Stomach smooth muscle (tissue), 2 donors: ENCODE measurements at regions not wholly inside any gene's neighbourhood (a gene's known extent, or its start where the extent isn't known, plus 50 kb on each side); places are given as distances from the start of the nearest gene placed in this dataset.

ENCODE experiments used
- H3K27ac ChIP-seq: one replicate; pipeline ENCODE4 v1.7.0; 2013; ENCODE audit warnings: mild to moderate bottlenecking, low read length, inconsistent platforms
- H3K27me3 ChIP-seq, 2 donors: one replicate each; pipeline ENCODE4 v1.7.0; 2013; ENCODE audit warnings: low read length in 2 of 2; ENCODE audit not compliant: insufficient read depth in 2 of 2, control insufficient read depth in 1 of 2
- H3K36me3 ChIP-seq, 2 donors: one replicate each; pipeline ENCODE4 v1.7.0; 2013; ENCODE audit warnings: low read length in 2 of 2; ENCODE audit not compliant: control insufficient read depth in 2 of 2, insufficient read depth in 2 of 2
- H3K4me1 ChIP-seq: one replicate; pipeline ENCODE4 v1.7.0; 2013; ENCODE audit warnings: low read length; ENCODE audit not compliant: control insufficient read depth, insufficient read depth
- H3K4me3 ChIP-seq, 2 donors: one replicate each; pipeline ENCODE4 v1.7.0; 2013; ENCODE audit warnings: low read length in 2 of 2
- H3K9ac ChIP-seq, 2 donors: one replicate each; pipeline ENCODE4 v1.7.0; 2013; ENCODE audit warnings: low read length in 2 of 2, mild to moderate bottlenecking in 1 of 2
- H3K9me3 ChIP-seq, 2 donors: one replicate each; pipeline ENCODE4 v1.7.0; 2013; ENCODE audit warnings: low read length in 2 of 2; ENCODE audit not compliant: control insufficient read depth in 2 of 2
- donor health status: healthy.
- donor health status: Pancreatic carcinoma.

DNA sequence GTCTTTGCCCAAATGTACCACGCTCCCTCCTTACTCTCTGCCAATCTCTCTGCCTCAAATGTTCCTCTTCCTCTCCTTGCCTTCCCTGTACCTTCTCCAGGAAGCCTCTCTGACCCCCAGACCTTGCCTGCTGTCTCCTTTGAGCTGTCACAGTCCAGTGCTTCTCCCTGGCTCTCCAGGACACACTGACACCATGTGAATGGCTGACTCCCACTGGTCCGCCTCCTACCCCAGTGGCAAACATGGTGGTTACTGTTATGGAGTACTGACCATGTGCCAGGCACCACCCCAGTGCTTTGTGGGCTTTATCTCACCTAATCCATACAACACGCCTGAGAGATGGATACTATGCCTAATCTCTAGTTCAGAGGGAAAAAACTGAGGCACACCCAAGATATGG lies 141.9 kb downstream of the TPRA1 start:
- Histone ChIP-seq H3K36me3 (no peaks in the 10 kb centered on the region), H3K27me3 (peaks cover 40 to 41% of the 10 kb centered on the region in 2 donors)

DNA sequence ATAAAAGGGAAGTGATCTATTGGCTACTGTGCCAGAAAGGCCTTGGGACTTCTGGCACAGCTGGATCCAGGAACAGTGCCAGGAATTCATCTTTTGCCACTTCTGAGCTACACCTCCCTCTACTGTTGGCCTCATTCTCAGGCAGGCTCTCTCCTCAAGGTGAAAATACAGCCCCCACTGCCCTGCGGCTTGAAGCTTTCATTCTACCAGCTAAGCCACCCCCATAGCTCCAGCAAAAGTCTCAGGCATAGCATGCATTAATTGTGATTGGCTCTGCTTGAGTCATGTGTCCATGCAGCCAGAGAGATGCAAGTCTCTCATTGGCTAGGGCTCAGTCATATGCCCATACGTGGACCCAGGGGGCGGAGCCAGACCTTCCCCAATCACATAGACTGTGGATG lies 142.4 kb downstream of the TPRA1 start:
- H3K36me3 ChIP-seq, result no peaks in the 10 kb centered on the region
- no peak overlapping the region for H3K27ac ChIP-seq
- H3K27me3 ChIP-seq, result peaks cover 36 to 37% of the 10 kb centered on the region in 2 donors

More for the DNA sequence above, 141.9 kb downstream of the TPRA1 start:
- Histone ChIP-seq H3K27ac (no peak overlapping the region), H3K9me3 (no peaks in the 10 kb centered on the region), H3K9ac (no peak overlapping the region), H3K4me1 (no peaks in the 10 kb centered on the region), H3K4me3 (no peak overlapping the region)

DNA sequence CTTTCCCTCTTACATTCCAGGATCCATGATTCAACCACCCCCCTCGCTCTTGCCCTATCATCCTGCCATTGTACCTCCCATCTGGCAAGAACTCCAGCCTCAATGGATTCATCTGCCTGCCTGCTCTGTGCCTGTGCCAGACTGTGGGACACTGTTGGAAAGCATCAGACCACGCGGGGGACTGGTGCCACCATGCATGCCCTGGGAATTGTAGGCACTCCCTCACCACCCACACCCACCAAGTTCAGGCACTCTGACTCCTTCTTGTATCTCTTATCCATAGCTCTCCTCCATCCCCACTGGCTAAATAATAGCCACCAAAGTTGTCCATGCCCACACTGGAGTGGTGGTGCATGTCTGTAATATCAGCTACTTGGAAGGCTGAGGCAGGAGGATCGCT lies 143.8 kb downstream of the TPRA1 start:
- no peak overlapping the region for H3K4me3 ChIP-seq
- no peaks in the 10 kb centered on the region for H3K4me1 ChIP-seq
- H3K27me3 ChIP-seq, result peaks cover 23 to 25% of the 10 kb centered on the region in 2 donors
- H3K27ac ChIP-seq, result no peak overlapping the region
- H3K9ac ChIP-seq, result no peak overlapping the region
- no peaks in the 10 kb centered on the region for H3K36me3 ChIP-seq
- H3K9me3 ChIP-seq, result no peaks in the 10 kb centered on the region

More for the DNA sequence above, 142.4 kb downstream of the TPRA1 start:
- no peak overlapping the region for H3K4me3 ChIP-seq
- H3K9me3 ChIP-seq, result no peaks in the 10 kb centered on the region
- no peaks in the 10 kb centered on the region for H3K4me1 ChIP-seq
- H3K9ac ChIP-seq, result no peak overlapping the region

DNA sequence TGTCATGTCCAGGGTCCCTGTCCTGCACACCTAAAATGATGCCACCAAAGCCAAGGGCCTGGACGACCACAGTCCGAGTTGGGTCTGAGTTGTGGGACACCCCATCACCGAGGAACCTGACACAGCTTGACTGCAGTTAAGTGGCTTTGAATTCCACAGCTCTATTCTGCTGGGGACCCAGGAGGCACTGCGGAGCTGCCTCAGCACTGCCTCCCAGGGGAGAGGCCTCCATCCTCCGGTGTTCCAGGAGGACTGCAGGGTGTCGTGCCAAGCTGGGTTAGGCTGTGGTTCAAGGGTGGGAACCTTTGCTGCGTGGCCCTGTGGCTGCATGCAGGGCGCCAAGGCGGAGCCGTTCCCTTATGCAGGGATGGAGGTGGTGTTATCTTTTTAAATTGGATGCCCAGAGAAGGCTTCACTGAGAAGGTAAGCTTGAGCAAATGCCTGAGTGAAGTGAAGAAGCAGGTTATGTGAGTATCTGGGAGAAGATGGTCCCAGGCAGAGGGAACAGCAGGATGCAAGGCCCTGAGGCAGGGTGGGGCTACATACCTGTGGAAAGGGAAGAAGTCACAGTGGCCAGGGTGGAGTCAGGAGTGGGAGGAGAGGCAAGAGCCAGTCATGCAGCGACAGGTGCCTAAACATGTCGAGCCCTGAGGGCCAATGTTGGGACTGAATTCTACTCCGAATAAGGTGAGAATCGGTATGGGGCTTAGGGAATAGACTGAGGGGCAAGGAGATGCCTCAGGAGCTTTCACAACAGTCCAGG lies 144.8 kb downstream of the TPRA1 start:
- H3K9me3 ChIP-seq, result no peaks in the 10 kb centered on the region
- H3K4me3 ChIP-seq, result no peak overlapping the region
- no peaks in the 10 kb centered on the region for H3K4me1 ChIP-seq

DNA sequence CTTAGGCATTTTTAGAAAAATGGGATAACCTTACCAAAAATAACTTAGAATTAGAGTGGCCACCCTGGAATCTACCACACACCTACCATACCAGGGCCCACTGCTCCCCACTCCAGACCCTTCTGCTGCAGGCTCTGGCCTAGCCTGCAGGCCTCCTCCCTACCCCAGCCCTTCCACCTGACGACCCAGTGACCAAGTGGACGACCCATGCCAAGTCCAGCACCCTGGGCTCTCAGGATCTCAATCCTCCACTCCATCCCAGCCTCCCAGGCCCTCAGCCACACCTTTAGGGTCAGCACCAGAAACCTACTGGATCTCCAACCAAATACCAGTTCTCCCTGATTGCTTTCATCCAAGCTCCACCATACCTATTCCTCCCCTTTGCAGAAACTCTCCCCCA lies 145.8 kb downstream of the TPRA1 start:
- H3K4me3 ChIP-seq, result no peak overlapping the region
- H3K27ac ChIP-seq, result no peak overlapping the region
- H3K36me3 ChIP-seq, result no peaks in the 10 kb centered on the region
- no peaks in the 10 kb centered on the region for H3K9me3 ChIP-seq
- H3K27me3 ChIP-seq, result peaks cover 10 to 20% of the 10 kb centered on the region in 2 donors
- no peaks in the 10 kb centered on the region for H3K4me1 ChIP-seq
- no peak overlapping the region for H3K9ac ChIP-seq

More for the DNA sequence above, 144.8 kb downstream of the TPRA1 start:
- H3K27ac ChIP-seq, result no peak overlapping the region
- H3K27me3 ChIP-seq, result peaks cover 17 to 25% of the 10 kb centered on the region in 2 donors
- H3K9ac ChIP-seq, result no peak overlapping the region
- H3K36me3 ChIP-seq, result no peaks in the 10 kb centered on the region

DNA sequence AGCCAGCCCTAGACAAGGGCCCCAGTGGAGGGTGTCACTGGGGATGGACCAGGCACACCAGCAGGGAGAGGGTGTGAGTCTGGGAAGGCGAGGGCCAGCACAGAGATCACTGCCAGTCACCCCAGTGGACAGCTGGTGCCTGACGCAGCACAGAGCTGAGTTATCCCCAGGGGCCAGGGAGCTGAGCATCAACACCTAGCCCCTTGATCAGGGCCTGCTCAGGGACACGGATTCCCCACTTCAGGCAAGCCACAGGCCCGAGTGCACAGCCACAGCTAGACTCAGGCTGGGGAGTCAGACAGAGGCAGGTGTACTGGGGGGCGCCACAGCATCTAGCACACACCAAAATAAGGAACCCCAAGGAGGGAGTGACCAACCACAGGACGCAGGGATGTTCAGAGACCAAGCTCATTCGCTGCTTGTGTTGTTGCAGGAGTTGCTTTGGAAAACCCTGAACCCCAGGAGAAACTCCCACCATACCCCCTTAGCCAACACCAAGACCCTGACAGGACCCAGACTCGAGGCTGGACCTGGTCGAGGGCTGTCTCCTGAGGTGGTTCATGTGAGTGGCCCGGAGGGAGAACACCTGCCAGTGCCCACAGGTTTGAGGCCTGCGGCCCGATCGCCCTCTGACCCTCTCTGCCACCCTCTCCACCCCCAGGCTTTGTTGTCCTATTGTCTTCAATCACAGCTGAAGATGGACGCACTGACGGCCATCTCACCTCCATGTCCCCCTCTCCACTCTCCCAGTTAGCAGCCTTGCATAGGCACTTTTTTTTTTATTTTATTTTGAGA lies 146.8 kb downstream of the TPRA1 start:
- no peaks in the 10 kb centered on the region for H3K9me3 ChIP-seq
- no peak overlapping the region for H3K27ac ChIP-seq
- no peak overlapping the region for H3K4me3 ChIP-seq
- no peak overlapping the region for H3K9ac ChIP-seq
- no peaks in the 10 kb centered on the region for H3K36me3 ChIP-seq
- H3K4me1 ChIP-seq, result no peaks in the 10 kb centered on the region
- peaks cover 4 to 15% of the 10 kb centered on the region in 2 donors for H3K27me3 ChIP-seq

DNA sequence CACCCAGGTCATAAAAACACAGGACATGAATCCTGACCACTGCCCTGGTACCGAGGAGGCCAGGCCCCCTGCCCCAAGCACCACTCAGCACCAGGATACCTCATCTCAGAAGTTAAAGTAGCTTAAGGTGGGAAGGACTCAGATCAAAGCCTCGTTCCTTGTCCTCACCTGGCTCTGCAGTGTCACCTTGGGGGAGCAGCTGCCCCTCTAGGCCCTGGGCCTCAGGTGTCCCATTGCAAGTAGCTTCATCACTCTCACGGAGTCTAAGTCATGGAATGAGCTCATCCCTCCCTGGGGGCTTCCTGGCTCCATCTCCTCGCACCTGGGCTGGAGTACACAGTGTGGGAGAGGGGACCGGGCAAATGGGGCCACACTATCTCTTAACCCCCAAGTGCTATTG lies 148.0 kb downstream of the TPRA1 start:
- no peaks in the 10 kb centered on the region for H3K36me3 ChIP-seq
- H3K9ac ChIP-seq, result no peak overlapping the region
- no peaks in the 10 kb centered on the region for H3K4me1 ChIP-seq
- no peaks in the 10 kb centered on the region for H3K9me3 ChIP-seq
- H3K27ac ChIP-seq, result no peak overlapping the region
- no peak overlapping the region for H3K4me3 ChIP-seq
- H3K27me3 ChIP-seq, result peaks cover 0 to 9% of the 10 kb centered on the region in 2 donors

DNA sequence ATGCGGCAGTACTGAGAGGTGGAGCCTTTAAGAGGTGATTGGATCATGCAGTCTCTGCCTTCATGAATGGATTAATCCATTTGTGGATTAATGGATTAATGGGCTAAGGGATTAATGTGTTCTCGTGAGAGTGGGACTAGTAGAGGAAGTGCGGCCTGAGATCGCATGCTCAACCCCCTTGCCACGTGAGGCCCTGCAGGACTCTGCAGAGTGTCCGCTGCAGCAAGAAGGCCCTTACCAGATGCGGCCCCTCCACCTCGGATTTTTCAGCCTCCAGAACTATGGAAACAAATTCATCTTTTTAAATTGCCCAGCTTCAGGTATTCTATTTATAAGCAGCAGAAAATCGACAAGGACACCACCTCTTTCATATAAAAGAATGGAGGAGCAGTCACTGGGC lies 148.8 kb downstream of the TPRA1 start:
- Histone ChIP-seq H3K4me3 (no peak overlapping the region), H3K4me1 (no peaks in the 10 kb centered on the region), H3K27me3 (peaks cover 0 to 7% of the 10 kb centered on the region in 2 donors), H3K36me3 (no peaks in the 10 kb centered on the region), H3K9me3 (no peaks in the 10 kb centered on the region), H3K27ac (no peak overlapping the region), H3K9ac (no peak overlapping the region)

DNA sequence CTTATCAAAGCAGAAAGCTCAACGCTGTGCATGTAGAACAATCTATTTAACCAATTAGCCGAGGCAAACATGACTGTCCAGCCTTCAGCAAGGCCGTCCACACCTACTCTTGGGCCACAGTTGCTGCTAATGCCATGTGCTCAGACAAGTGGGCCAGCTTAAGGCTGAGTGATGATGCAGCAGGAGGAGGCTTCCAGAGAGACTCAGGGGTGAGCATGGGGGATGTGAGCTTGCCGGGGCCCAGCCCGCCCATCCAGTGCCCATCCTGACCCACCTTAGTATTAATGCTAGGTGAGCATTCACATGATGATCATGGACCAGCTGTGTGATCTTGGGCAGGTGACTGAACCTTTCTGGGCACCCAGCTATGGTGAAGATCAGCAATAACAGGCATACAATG lies 150.1 kb downstream of the TPRA1 start:
- Histone ChIP-seq H3K4me1 (no peaks in the 10 kb centered on the region), H3K9me3 (no peaks in the 10 kb centered on the region), H3K27me3 (peaks cover 0 to 4% of the 10 kb centered on the region in 2 donors), H3K27ac (no peak overlapping the region), H3K36me3 (no peaks in the 10 kb centered on the region), H3K4me3 (no peak overlapping the region), H3K9ac (no peak overlapping the region)

DNA sequence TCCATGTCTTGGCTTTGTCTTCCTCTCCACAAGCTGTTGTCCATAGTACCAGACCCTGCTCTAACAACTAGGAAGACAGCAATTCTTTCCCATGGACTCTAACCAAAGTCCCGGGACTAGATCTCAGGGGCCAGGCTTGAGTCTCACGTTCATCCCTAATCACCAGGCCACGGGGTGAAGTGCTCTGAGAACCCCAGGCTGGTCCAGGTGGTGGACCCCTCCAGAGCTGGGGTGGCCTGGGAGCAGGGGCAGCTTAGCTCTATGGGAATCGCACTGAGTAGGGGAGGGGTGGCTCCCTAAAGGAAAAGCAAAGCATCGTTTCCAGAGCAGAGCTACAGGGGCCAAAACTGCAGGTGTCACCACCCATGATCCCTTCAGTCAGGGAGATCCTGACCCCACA lies 150.9 kb downstream of the TPRA1 start:
- no peak overlapping the region for H3K9ac ChIP-seq
- peaks cover 0 to 2% of the 10 kb centered on the region in 2 donors for H3K27me3 ChIP-seq
- no peaks in the 10 kb centered on the region for H3K4me1 ChIP-seq
- no peaks in the 10 kb centered on the region for H3K9me3 ChIP-seq
- H3K27ac ChIP-seq, result no peak overlapping the region
- no peak overlapping the region for H3K4me3 ChIP-seq
- no peaks in the 10 kb centered on the region for H3K36me3 ChIP-seq

DNA sequence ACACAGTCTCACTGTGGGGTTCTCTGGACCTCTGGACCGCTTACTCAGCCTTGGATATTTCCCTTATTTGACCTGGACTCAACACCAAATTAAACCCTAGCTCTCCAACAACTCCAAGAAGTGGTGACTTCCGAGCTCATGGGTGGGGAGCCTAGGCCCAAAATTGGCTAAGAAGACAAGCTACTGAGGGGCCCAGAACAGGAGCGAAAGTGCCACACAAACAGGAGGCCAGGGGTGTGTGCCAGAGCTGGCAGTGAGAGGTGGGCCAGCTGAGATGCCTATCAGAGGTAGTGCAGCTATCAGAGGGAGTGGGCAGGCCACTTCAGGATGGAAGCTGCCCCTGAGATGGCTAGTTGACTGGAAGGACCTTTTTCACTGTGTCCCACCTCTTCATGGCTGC lies 151.1 kb upstream of the PRR20G start:
- Histone ChIP-seq H3K36me3 (no peaks in the 10 kb centered on the region), H3K27me3 (peaks cover 0 to 2% of the 10 kb centered on the region in 2 donors), H3K4me1 (no peaks in the 10 kb centered on the region), H3K9me3 (no peaks in the 10 kb centered on the region), H3K27ac (no peak overlapping the region), H3K9ac (no peak overlapping the region), H3K4me3 (no peak overlapping the region)
